ENCODE measurements at regions not wholly inside any gene's neighbourhood (a gene's known extent, or its start where the extent isn't known, plus 50 kb on each side); places are given as distances from the start of the nearest gene placed in this dataset.

DNA sequence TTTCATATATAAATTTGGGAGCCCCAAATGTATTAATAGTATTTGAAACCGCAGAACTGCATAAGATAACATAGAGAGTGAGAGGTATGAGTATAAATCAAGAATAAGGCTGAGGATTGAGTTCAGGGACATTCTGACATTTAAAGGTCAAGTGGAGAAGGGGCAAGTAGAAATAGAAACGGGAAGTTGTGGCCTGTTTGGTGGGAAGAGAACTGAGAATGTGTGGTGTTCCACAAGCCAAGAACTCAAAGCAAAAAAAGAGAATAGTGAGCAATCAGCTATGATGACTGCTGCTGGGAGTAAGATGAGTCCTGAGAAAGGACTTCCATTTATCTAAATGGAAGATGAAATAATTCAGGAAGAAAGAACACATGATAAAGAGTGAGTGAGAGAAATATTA is 418.4 kb downstream of the CD109 start:
- Histone ChIP-seq H3K4me2 (ENCODE audit: low read length) (no peak overlapping the region), H3K9me3 (replicated peaks; ENCODE audit: low read length) (no peaks in the 10 kb centered on the region), H3K4me3 (ENCODE audit: low read length) (no peak overlapping the region), H3K27me3 (ENCODE audit: control insufficient read depth, insufficient read depth, low read length) (no peaks in the 10 kb centered on the region), H3K9ac (ENCODE audit: low read depth, low read length) (no peak overlapping the region), H3K36me3 (ENCODE audit: insufficient read depth, low read length) (no peaks in the 10 kb centered on the region), H3K4me1 (ENCODE audit: control insufficient read depth, insufficient read depth, low read length) (no peaks in the 10 kb centered on the region)

DNA sequence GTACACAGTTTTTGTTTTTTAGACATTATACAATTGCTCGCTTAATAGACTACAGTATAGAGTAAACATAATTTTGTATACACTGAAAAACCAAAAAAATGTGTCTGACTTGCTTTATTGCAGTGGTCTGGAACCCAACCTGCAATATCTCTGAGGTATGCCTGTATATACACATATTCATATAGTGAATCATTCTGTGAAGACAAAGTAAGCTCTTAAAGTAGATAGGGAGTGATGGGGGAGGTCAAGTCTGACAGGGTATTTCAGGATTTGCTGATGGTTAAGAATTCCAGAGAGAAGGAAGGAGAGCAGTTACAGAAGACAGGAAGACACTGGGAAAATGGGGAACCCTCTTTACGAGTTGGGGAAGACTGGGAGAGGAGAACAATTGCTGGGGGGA is 417.9 kb downstream of the CD109 start:
- H3K4me3 ChIP-seq (ENCODE audit: low read length) = no peak overlapping the region
- no peaks in the 10 kb centered on the region for H3K9me3 ChIP-seq (replicated peaks; ENCODE audit: low read length)
- H3K4me1 ChIP-seq (ENCODE audit: control insufficient read depth, insufficient read depth, low read length) = no peaks in the 10 kb centered on the region
- no peak overlapping the region for H3K4me2 ChIP-seq (ENCODE audit: low read length)
- no peaks in the 10 kb centered on the region for H3K27me3 ChIP-seq (ENCODE audit: control insufficient read depth, insufficient read depth, low read length)
- H3K36me3 ChIP-seq (ENCODE audit: insufficient read depth, low read length) = no peaks in the 10 kb centered on the region
- no peak overlapping the region for H3K9ac ChIP-seq (ENCODE audit: low read depth, low read length)

DNA sequence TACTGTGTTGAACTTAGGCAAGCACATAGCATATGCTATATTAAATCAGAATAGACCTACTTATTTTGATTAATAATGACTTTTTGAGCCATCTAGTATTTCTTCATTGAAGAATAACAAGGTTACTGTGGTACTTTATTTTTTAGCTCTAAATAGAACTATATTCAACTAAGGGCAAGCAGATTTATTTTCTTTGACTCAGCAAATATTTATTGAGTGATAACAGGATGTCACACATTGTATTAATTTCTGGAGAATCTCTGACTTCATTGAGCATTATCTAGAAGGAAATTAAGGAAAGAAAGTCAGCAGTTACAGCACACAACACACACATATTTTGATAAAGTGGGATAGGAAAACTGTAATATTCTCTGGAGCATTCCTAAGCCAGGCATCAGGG is 407.4 kb downstream of the CD109 start:
- H3K36me3 ChIP-seq (ENCODE audit: insufficient read depth, low read length) = no peaks in the 10 kb centered on the region
- no peaks in the 10 kb centered on the region for H3K4me1 ChIP-seq (ENCODE audit: control insufficient read depth, insufficient read depth, low read length)
- H3K9ac ChIP-seq (ENCODE audit: low read depth, low read length) = no peak overlapping the region
- H3K4me3 ChIP-seq (ENCODE audit: low read length) = no peak overlapping the region
- H3K4me2 ChIP-seq (ENCODE audit: low read length) = no peak overlapping the region
- no peaks in the 10 kb centered on the region for H3K9me3 ChIP-seq (replicated peaks; ENCODE audit: low read length)
- no peaks in the 10 kb centered on the region for H3K27me3 ChIP-seq (ENCODE audit: control insufficient read depth, insufficient read depth, low read length)

DNA sequence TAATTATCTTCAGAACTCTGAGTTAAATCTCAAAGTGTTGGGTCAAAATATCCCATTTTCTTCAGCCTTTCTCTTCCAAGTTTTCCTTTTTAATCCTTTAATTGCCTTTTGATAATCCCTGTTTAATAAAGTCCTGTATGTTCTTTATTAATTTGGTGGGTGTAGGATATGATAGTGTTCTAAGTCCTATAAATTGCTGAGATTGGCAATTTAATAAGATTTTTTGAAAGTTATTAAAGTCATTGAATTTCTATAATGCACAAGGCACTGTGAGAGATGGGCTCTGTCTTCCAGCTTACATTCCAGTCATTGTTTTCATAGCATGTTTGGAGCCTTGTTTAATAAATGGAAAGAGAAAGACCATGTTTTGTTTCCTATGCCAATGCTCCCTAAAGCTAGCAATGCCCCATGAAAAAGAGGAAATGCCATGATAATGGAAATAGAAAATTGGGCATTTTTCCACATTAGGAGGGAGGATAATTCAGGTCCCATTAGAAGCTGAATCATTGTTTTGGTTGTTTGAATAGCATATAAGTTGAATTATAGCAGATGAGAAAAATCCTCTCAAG is 404.8 kb downstream of the CD109 start:
- Histone ChIP-seq H3K4me3 (ENCODE audit: low read length) (no peak overlapping the region), H3K9ac (ENCODE audit: low read depth, low read length) (no peak overlapping the region), H3K4me1 (ENCODE audit: control insufficient read depth, insufficient read depth, low read length) (no peaks in the 10 kb centered on the region), H3K9me3 (replicated peaks; ENCODE audit: low read length) (no peaks in the 10 kb centered on the region), H3K36me3 (ENCODE audit: insufficient read depth, low read length) (no peaks in the 10 kb centered on the region), H3K4me2 (ENCODE audit: low read length) (no peak overlapping the region), H3K27me3 (ENCODE audit: control insufficient read depth, insufficient read depth, low read length) (no peaks in the 10 kb centered on the region)

DNA sequence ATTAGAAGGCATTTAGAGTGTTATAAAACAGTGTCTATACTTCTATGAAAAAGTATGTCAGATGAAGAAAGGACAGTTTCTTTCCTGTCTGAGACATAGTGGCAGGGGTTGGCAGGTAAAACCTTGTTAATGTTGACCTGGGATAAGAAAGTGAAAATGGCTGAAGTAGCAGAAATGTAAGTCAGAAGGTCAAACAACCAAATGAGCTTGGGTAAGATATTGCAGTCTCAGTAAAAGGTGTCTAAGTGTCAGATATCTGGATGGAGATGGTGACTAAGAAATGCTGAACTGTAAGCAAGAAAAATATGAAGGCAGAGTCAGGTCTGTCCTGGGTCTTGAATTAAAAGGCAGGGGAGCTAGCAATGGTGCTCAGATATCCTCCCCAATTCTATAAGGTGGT is 400.3 kb downstream of the CD109 start:
- H3K9me3 ChIP-seq (replicated peaks; ENCODE audit: low read length) = no peaks in the 10 kb centered on the region
- no peaks in the 10 kb centered on the region for H3K36me3 ChIP-seq (ENCODE audit: insufficient read depth, low read length)
- no peak overlapping the region for H3K4me3 ChIP-seq (ENCODE audit: low read length)
- no peak overlapping the region for H3K9ac ChIP-seq (ENCODE audit: low read depth, low read length)
- no peaks in the 10 kb centered on the region for H3K4me1 ChIP-seq (ENCODE audit: control insufficient read depth, insufficient read depth, low read length)
- no peak overlapping the region for H3K4me2 ChIP-seq (ENCODE audit: low read length)
- H3K27me3 ChIP-seq (ENCODE audit: control insufficient read depth, insufficient read depth, low read length) = no peaks in the 10 kb centered on the region

DNA sequence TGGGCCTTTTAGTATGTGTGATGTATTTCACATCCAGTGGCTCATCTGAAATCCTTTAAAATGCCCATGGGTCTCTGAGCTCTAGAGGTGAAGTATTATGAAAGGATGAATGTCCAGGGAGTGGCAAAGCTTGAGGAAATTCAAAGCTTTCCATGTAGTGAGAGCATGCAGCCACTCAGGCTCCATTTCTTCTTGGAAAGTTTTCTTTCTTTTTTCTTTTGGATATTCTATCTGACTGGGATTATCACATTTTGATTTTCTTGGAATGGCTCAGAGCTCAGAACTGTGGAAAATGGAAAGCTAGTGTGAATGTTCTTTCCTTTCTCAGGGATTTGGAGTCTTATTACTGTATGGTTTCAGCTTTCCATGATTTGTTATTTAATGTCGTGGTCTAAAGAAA is 397.4 kb downstream of the CD109 start:
- no peaks in the 10 kb centered on the region for H3K9me3 ChIP-seq (replicated peaks; ENCODE audit: low read length)
- no peak overlapping the region for H3K4me3 ChIP-seq (ENCODE audit: low read length)

DNA sequence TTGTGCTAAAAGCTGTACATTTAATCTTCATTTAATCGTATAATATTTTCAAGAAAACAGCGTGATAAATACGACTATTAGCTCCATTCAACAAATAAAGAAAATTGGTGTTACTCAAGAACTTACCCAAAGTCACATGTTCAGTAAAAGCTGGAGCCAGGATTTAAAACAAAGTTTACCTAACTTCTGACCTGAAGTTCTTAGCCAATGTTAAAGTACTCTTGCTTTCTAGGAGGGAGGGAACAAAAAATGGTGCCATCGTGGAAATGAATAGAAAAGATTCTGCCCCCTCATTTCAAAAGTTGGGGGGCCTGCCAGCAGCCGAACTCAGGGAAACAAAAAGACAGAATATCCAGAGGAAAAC is 395.8 kb downstream of the CD109 start:
- Histone ChIP-seq H3K9ac (ENCODE audit: low read depth, low read length) (no peak overlapping the region), H3K27me3 (ENCODE audit: control insufficient read depth, insufficient read depth, low read length) (no peaks in the 10 kb centered on the region), H3K4me2 (ENCODE audit: low read length) (no peak overlapping the region), H3K9me3 (replicated peaks; ENCODE audit: low read length) (no peaks in the 10 kb centered on the region), H3K4me3 (ENCODE audit: low read length) (no peak overlapping the region), H3K4me1 (ENCODE audit: control insufficient read depth, insufficient read depth, low read length) (no peaks in the 10 kb centered on the region), H3K36me3 (ENCODE audit: insufficient read depth, low read length) (no peaks in the 10 kb centered on the region)

More for the DNA sequence above, 397.4 kb downstream of the CD109 start:
- Histone ChIP-seq H3K4me1 (ENCODE audit: control insufficient read depth, insufficient read depth, low read length) (no peaks in the 10 kb centered on the region), H3K36me3 (ENCODE audit: insufficient read depth, low read length) (no peaks in the 10 kb centered on the region), H3K9ac (ENCODE audit: low read depth, low read length) (no peak overlapping the region), H3K4me2 (ENCODE audit: low read length) (no peak overlapping the region), H3K27me3 (ENCODE audit: control insufficient read depth, insufficient read depth, low read length) (no peaks in the 10 kb centered on the region)

DNA sequence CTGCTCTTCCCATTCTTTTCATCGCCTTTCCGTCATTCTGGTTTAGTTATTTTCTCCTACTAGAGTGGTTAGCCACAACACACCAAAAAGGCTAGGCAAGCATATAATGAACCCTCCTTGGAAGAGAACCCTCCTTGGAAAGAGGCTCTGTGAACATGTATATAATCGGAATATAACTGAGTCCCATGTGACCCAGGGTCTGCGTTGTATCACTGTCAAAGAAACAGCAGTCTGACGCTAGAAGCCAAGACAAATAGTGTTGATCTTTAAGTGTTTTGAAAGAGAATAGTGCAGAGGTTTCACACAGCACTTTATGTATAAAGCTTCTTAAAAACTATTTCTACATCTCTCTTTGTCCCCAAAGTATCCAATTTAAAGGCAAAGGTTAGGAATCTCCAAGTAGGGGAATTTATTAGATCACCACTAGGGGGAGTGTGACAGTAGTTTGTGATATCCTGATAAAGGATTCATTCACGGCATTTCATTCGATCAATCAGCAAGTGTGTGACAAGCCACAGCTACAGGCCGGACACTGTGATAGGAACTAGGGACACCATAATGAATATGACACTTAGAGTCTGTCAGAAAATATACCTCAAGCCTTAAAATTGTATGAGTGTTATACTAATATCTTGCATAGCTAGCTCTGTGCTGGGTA is 395.3 kb downstream of the CD109 start:
- no peaks in the 10 kb centered on the region for H3K36me3 ChIP-seq (ENCODE audit: insufficient read depth, low read length)
- H3K4me2 ChIP-seq (ENCODE audit: low read length) = no peak overlapping the region
- H3K4me3 ChIP-seq (ENCODE audit: low read length) = no peak overlapping the region

DNA sequence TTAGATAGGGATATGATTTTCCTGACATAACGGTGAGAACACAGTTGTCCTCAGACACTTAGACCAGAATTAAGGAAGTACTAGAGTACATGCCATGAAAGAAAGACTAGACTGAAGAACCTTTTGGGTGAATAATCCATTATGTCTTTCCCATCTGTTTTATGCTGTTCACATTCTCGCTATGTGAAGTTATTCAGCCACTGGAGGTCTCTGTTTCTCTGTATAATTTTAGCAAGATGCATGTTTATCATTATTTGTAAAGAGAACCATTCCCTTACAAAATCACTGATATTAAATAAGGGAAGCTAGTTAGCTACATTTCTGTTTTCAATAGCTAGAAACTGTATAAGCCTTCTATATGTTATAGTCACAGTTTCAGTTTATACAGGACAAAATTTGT is 391.9 kb downstream of the CD109 start:
- H3K36me3 ChIP-seq (ENCODE audit: insufficient read depth, low read length) = no peaks in the 10 kb centered on the region
- H3K4me2 ChIP-seq (ENCODE audit: low read length) = no peak overlapping the region
- H3K4me3 ChIP-seq (ENCODE audit: low read length) = no peak overlapping the region
- H3K4me1 ChIP-seq (ENCODE audit: control insufficient read depth, insufficient read depth, low read length) = no peaks in the 10 kb centered on the region
- no peak overlapping the region for H3K9ac ChIP-seq (ENCODE audit: low read depth, low read length)
- no peaks in the 10 kb centered on the region for H3K27me3 ChIP-seq (ENCODE audit: control insufficient read depth, insufficient read depth, low read length)
- no peaks in the 10 kb centered on the region for H3K9me3 ChIP-seq (replicated peaks; ENCODE audit: low read length)

More for the DNA sequence above, 395.3 kb downstream of the CD109 start:
- Histone ChIP-seq H3K27me3 (ENCODE audit: control insufficient read depth, insufficient read depth, low read length) (no peaks in the 10 kb centered on the region), H3K9ac (ENCODE audit: low read depth, low read length) (no peak overlapping the region), H3K4me1 (ENCODE audit: control insufficient read depth, insufficient read depth, low read length) (no peaks in the 10 kb centered on the region), H3K9me3 (replicated peaks; ENCODE audit: low read length) (no peaks in the 10 kb centered on the region)

DNA sequence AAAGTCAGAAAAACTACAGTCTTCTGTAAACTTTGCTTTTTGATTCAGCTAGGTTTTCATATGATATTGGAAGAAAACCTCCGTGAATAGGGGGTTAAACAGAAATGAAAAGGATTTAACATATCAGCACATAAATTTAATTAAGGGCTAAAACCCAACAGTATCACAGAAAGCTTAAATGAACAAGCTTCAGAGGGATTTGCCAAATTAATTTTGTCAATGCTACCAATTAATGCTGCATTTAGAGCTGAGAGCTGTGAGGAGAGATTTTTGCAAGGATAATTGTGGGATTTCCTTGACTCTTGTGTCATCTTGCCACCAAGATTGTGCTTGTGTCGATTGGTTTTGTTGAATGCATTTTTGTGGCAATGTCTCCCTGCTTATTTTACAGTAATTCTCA is 379.9 kb downstream of the CD109 start:
- peaks cover 13% of the 10 kb centered on the region for H3K4me1 ChIP-seq (ENCODE audit: control insufficient read depth, insufficient read depth, low read length)
- no peak overlapping the region for H3K9ac ChIP-seq (ENCODE audit: low read depth, low read length)
- H3K4me2 ChIP-seq (ENCODE audit: low read length) = no peak overlapping the region
- H3K4me3 ChIP-seq (ENCODE audit: low read length) = no peak overlapping the region
- H3K27me3 ChIP-seq (ENCODE audit: control insufficient read depth, insufficient read depth, low read length) = peaks cover 6% of the 10 kb centered on the region
- H3K36me3 ChIP-seq (ENCODE audit: insufficient read depth, low read length) = no peaks in the 10 kb centered on the region
- H3K9me3 ChIP-seq (replicated peaks; ENCODE audit: low read length) = no peaks in the 10 kb centered on the region

DNA sequence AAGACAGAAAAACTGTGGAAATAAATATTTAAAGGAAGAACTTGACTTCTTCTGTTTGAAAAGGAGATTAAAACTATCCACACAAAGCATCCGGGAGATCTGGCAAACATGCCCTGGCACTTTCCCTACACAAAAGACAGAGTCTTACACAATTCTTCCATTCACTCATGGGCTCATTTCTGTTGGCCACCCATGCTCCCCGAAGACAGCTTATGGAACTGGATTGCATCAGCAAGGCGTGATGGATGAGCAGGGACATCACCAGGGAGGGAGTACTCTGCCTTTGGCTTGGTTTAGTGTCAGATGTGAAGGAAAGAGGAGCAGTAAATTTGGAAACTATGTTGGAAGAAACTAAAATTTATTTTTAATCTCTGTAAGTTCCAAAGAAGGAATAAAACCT is 379.3 kb downstream of the CD109 start:
- Histone ChIP-seq H3K9me3 (replicated peaks; ENCODE audit: low read length) (no peaks in the 10 kb centered on the region), H3K9ac (ENCODE audit: low read depth, low read length) (no peak overlapping the region), H3K4me1 (ENCODE audit: control insufficient read depth, insufficient read depth, low read length) (peaks cover 17% of the 10 kb centered on the region), H3K4me2 (ENCODE audit: low read length) (no peak overlapping the region), H3K4me3 (ENCODE audit: low read length) (no peak overlapping the region), H3K36me3 (ENCODE audit: insufficient read depth, low read length) (no peaks in the 10 kb centered on the region), H3K27me3 (ENCODE audit: control insufficient read depth, insufficient read depth, low read length) (peaks cover 6% of the 10 kb centered on the region)

DNA sequence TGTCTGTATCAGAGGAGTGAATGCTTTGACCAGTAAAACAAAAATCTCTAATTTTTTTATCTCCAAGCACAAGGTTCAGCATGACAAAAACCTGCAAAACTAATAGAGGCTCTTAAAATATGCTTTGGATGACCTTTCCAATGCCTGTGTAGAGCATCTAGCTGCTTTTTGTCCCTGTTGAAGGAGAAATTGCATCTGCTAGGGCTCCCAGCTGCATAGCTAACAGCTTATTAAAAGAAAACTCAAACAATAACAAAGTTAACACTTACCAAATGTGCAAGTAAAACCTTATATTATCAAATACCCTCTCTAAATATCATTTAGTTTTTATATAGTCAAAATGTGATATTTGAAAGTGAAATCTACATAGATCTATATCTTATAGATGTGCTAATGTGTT is 378.6 kb downstream of the CD109 start:
- peaks cover 23% of the 10 kb centered on the region for H3K4me1 ChIP-seq (ENCODE audit: control insufficient read depth, insufficient read depth, low read length)
- no peak overlapping the region for H3K4me3 ChIP-seq (ENCODE audit: low read length)
- no peak overlapping the region for H3K4me2 ChIP-seq (ENCODE audit: low read length)
- H3K9me3 ChIP-seq (replicated peaks; ENCODE audit: low read length) = no peaks in the 10 kb centered on the region
- H3K9ac ChIP-seq (ENCODE audit: low read depth, low read length) = no peak overlapping the region
- H3K36me3 ChIP-seq (ENCODE audit: insufficient read depth, low read length) = no peaks in the 10 kb centered on the region
- peaks cover 6% of the 10 kb centered on the region for H3K27me3 ChIP-seq (ENCODE audit: control insufficient read depth, insufficient read depth, low read length)
